ENCODE measurements at regions not wholly inside any gene's neighbourhood (a gene's known extent, or its start where the extent isn't known, plus 50 kb on each side); places are given as distances from the start of the nearest gene placed in this dataset.

DNA sequence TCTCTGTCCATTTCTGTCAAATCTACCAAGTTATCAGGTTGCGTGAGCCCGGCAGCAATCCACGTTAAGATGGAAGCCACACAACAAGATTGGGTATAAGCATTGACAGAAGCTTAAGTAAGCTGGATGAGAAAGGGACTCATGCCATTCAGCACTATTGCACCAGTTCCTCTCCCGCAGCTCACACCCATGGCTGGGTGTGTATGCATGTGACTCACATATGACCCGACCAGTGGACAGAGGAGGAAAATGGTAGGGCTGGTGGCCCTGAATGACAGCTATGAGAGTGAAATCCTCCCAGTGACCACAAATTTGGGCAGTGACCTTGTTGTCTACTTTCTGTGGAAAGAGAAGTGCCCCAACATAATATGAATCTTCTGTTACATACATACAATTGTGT, 113.5 kb downstream of the OTOR start:
- TF ChIP-seq, protein P1, sequence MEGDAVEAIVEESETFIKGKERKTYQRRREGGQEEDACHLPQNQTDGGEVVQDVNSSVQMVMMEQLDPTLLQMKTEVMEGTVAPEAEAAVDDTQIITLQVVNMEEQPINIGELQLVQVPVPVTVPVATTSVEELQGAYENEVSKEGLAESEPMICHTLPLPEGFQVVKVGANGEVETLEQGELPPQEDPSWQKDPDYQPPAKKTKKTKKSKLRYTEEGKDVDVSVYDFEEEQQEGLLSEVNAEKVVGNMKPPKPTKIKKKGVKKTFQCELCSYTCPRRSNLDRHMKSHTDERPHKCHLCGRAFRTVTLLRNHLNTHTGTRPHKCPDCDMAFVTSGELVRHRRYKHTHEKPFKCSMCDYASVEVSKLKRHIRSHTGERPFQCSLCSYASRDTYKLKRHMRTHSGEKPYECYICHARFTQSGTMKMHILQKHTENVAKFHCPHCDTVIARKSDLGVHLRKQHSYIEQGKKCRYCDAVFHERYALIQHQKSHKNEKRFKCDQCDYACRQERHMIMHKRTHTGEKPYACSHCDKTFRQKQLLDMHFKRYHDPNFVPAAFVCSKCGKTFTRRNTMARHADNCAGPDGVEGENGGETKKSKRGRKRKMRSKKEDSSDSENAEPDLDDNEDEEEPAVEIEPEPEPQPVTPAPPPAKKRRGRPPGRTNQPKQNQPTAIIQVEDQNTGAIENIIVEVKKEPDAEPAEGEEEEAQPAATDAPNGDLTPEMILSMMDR (IDR thresholded peaks at IDR 0.05), result no peak
- TF ChIP-seq POLR2A (IDR thresholded peaks at IDR 0.05), result no peak

Data from Peyer's patch (tissue), 4 donors.